Cardiac muscle cell (in vitro differentiated cells and primary cell): ENCODE measurements at regions not wholly inside any gene's neighbourhood (a gene's known extent, or its start where the extent isn't known, plus 50 kb on each side); places are given as distances from the start of the nearest gene placed in this dataset.

Experiments
- DNase-seq, 2 donors: peaks; one replicate each; pipeline versions ENCODE4 v3.0.0 to v3.0.0-alpha.2; 2010 to 2017; ENCODE audit warnings: low read depth in 1 of 2, low spot score in 1 of 2
- H3K27ac ChIP-seq: fragments of 200-600 bp; sonication (generic); 2 replicates; pipeline ENCODE4 v1.5.1; 2016
- H3K27me3 ChIP-seq: fragments of 200-600 bp; sonication (generic); 2 replicates; pipeline ENCODE4 v1.6.0; 2016; ENCODE audit warnings: control low read depth
- H3K36me3 ChIP-seq: fragments of 200-600 bp; sonication (generic); 2 replicates; pipeline ENCODE4 v1.5.1; 2016; ENCODE audit warnings: control low read depth
- H3K4me1 ChIP-seq: fragments of 200-600 bp; sonication (generic); 2 replicates; pipeline ENCODE4 v1.8.1; 2017; ENCODE audit warnings: low read depth, mild to moderate bottlenecking, mixed run types
- H3K4me3 ChIP-seq: fragments of 200-600 bp; sonication (generic); 2 replicates; pipeline ENCODE4 v1.5.1; 2016; ENCODE audit warnings: mild to moderate bottlenecking
- H3K9me3 ChIP-seq: fragments of 200-600 bp; sonication (generic); 2 replicates; pipeline ENCODE4 v1.5.1; 2017; ENCODE audit warnings: low read depth, mild to moderate bottlenecking, control low read depth
- TF ChIP-seq, protein P1 (sequence below): IDR thresholded peaks from 2 replicates; pipeline ENCODE4 v1.5.1; 2012; ENCODE audit warnings: low read depth, mild to moderate bottlenecking, low read length

DNA sequence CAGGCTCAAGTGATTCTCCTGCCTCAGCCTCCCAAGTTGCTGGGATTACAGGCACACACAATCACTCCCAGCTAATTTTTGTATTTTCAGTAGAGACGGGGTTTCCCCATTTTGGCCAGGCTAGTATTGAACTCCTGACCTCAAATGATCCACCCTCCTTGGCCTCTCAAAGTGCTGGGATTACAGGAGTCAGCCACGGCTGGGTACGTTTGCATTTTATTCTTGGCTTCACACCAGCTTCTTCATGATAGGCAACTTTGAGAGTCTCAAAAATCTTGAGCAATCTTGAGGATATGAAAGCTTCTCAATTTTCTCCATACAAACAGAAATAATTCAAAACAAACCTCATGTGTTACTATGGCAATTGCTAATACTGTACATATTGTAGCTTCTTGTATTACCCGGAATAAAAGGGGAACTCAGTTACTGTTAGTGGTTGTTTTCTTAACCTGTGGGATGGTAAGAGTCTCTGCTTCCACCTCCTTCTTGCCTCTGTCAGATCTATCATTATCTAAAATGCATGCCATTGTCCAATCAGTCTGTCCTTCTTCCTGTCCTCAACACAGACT, 102.9 kb upstream of the SYT4 start:
- DNase-seq: no peak
- Histone ChIP-seq H3K9me3 (no peaks in the 10 kb centered on the region), H3K36me3 (no peaks in the 10 kb centered on the region), H3K27me3 (no peaks in the 10 kb centered on the region), H3K4me1 (no peaks in the 10 kb centered on the region), H3K27ac (no peak overlapping the region), H3K4me3 (no peak overlapping the region)
- TF ChIP-seq, protein P1, sequence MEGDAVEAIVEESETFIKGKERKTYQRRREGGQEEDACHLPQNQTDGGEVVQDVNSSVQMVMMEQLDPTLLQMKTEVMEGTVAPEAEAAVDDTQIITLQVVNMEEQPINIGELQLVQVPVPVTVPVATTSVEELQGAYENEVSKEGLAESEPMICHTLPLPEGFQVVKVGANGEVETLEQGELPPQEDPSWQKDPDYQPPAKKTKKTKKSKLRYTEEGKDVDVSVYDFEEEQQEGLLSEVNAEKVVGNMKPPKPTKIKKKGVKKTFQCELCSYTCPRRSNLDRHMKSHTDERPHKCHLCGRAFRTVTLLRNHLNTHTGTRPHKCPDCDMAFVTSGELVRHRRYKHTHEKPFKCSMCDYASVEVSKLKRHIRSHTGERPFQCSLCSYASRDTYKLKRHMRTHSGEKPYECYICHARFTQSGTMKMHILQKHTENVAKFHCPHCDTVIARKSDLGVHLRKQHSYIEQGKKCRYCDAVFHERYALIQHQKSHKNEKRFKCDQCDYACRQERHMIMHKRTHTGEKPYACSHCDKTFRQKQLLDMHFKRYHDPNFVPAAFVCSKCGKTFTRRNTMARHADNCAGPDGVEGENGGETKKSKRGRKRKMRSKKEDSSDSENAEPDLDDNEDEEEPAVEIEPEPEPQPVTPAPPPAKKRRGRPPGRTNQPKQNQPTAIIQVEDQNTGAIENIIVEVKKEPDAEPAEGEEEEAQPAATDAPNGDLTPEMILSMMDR: no peak

DNA sequence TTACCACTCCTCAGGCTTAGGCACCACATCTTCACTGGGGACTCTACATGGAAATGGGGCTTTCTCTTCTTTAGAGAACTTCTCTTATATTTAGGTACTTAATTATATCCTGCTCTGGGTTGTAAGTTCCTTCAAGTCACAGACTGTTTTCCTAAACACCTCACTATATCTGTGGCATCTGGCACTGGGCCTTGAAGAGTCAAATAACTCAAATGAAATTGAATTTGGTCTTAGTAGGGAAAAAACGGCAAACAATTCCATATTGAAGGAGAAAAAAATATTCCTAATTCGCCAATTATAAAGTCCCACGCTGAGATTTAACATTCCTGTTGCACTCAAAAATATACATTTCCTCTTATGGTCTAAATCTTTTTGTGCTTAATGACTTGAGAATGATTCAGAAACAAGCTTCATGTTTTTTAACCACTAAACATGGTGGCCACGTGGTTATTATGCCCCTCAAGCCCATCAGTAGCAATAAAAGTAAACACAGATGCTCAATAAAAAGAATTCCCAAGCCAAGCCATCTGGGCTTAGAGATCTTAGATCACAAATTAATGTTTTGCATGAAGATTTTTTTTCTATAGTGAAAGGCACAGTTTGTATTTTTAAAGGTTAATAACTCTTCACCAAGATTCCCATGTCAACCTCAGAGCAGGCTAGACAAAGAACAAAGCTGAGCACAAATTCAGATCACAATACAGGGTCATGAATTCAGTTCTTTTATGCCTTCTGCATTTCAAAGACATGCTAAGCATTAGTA, 105.5 kb upstream of the SYT4 start:
- Histone ChIP-seq H3K36me3 (no peaks in the 10 kb centered on the region), H3K9me3 (no peaks in the 10 kb centered on the region), H3K27me3 (no peaks in the 10 kb centered on the region), H3K4me3 (no peak overlapping the region), H3K27ac (no peak overlapping the region), H3K4me1 (no peaks in the 10 kb centered on the region)
- TF ChIP-seq, protein P1: no peak
- DNase-seq: no peak

DNA sequence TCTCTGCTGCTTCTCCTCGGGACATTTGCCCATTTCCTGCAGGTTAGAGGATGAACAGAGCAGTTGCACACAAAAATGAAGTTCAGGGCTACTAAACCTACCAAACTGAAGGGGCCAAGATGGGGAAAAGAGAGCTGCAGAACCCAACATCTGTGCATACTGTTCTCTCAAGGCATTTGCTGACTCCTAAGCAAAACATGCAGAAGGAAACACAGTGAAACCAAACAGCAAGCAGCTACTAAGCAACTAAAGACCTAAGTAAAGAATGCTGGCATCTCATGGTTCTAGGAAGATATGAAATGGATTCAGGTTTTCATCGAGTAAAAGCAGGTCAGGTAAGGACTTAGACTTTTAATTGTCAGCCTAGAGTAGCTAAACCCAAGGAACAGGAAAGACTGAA, 111.9 kb upstream of the SYT4 start:
- H3K4me3 ChIP-seq: no peak overlapping the region
- H3K4me1 ChIP-seq: no peaks in the 10 kb centered on the region
- no peaks in the 10 kb centered on the region for H3K9me3 ChIP-seq
- TF ChIP-seq, protein P1: no peak
- H3K27me3 ChIP-seq: no peaks in the 10 kb centered on the region
- DNase-seq: peak in 1 of 2 donors; percentile 1
- H3K36me3 ChIP-seq: no peaks in the 10 kb centered on the region
- H3K27ac ChIP-seq: no peak overlapping the region

DNA sequence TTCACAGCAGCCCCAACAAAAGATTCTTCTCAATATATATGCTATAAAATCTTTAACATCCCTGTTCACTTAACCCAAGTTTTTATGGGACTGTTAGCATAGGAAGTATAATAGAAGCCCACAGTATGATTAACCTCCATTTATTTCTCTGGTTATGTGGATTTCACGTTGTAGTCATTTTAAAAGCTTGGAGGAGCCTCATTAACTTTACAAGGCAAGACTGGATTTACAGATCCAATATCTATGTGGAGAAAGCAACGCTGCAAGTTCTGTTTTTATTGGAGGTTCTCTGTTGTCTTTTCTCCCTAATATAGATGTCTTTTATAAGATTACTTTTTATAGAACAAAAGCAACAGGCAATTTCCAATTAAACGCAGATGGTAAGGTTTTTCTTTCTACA, 114.9 kb upstream of the SYT4 start:
- Histone ChIP-seq H3K4me1 (no peaks in the 10 kb centered on the region), H3K27me3 (no peaks in the 10 kb centered on the region), H3K9me3 (no peaks in the 10 kb centered on the region), H3K36me3 (no peaks in the 10 kb centered on the region), H3K27ac (no peak overlapping the region), H3K4me3 (no peak overlapping the region)
- TF ChIP-seq, protein P1: no peak
- DNase-seq: no peak

DNA sequence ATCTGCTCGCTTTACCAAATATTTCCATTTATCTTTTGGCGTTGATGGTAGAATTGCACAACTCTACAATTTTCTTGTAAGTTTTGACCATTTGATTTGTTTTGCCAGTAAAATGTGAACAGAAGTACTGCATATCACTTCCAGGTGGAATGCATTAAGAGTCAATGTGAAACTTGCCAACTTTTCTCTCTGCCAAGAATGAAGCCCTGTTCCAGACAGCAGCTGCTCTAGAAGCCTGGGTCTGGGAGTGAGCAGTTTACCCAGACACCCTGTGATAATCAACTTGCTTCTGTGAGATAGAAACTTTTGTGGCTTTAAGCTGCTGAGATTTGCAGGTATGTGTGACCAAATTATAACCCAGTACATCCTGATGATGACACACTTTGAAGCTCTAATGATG, 115.9 kb upstream of the SYT4 start:
- TF ChIP-seq, protein P1: no peak
- H3K4me1 ChIP-seq: no peaks in the 10 kb centered on the region
- no peaks in the 10 kb centered on the region for H3K27me3 ChIP-seq
- DNase-seq: peak in 1 of 2 donors; percentile 33
- no peak overlapping the region for H3K4me3 ChIP-seq
- no peaks in the 10 kb centered on the region for H3K9me3 ChIP-seq
- no peak overlapping the region for H3K27ac ChIP-seq
- no peaks in the 10 kb centered on the region for H3K36me3 ChIP-seq
